HepG2 (cell line): ENCODE measurements at regions not wholly inside any gene's neighbourhood (a gene's known extent, or its start where the extent isn't known, plus 50 kb on each side); places are given as distances from the start of the nearest gene placed in this dataset.

Source experiments
- ATAC-seq: fragments of 200-7000 bp; cut with Tn5 transposase; 3 replicates; pipeline ENCODE4 v1.9.1; 2020; ENCODE audit warnings: mild to moderate bottlenecking, moderate library complexity
- BruUV-seq: library from RNA; stranded (reverse); fragments of 400-500 nt; replicated peaks from 2 replicates; lab custom pipeline; 2021; lab: Mats Ljungman, UMichigan
- CTCF ChIA-PET: fragments of 300-600 bp; formaldehyde crosslinking; extraction: SDS; loops from one replicate; lab custom pipeline; 2021; ENCODE audit warnings: low total read pairs, inconsistent platforms, low intra/inter-chr PET ratio; lab: Yijun Ruan, JAX
- POLR2A ChIA-PET: fragments of 350-600 bp; sonication (Branson Sonifier 250); formaldehyde crosslinking; loops from one replicate; lab custom pipeline; 2020; ENCODE audit warnings: antibody characterized with exemption, inconsistent platforms; lab: Yijun Ruan, JAX
- DNase-seq: peaks from one replicate; pipeline ENCODE4 v3.0.0-alpha.2; 2015; ENCODE audit warnings: low spot score
- FAIRE-seq: peaks from 3 replicates; lab custom pipeline; 2011; peaks lifted over from hg19 to GRCh38; lab: Jason Lieb, UNC
- H2AFZ ChIP-seq: one replicate; pipeline ENCODE4 v1.6.1; 2011; ENCODE audit warnings: low read length, inconsistent platforms
- H3K27ac ChIP-seq: fragments of 300-600 bp; 3 replicates; pipeline ENCODE4 v1.8.0; 2011; ENCODE audit warnings: mixed run types, mild to moderate bottlenecking, mixed read lengths, low read length, inconsistent platforms; ENCODE audit not compliant: insufficient read depth; ENCODE audit errors: extremely low read length
- H3K27me3 ChIP-seq, 2 experiments: fragments of 200-600 bp in 1 of 2; 2 replicates in 1 of 2; 3 replicates in 1 of 2; pipeline versions ENCODE4 v1.6.0 to v1.8.0; 2011; ENCODE audit warnings: low read length in 2 of 2, mild to moderate bottlenecking in 2 of 2, moderate library complexity in 2 of 2, inconsistent platforms in 1 of 2; ENCODE audit not compliant: insufficient read depth in 2 of 2, control insufficient read depth in 1 of 2
- H3K36me3 ChIP-seq, 2 experiments: fragments of 200-600 bp in 1 of 2; replicated peaks in 1 of 2; 2 replicates in 1 of 2; 3 replicates in 1 of 2; pipeline versions ENCODE4 v1.5.1 to v1.8.0; 2011; ENCODE audit warnings: low read length in 2 of 2, inconsistent platforms in 1 of 2; ENCODE audit not compliant: insufficient read depth in 2 of 2, control insufficient read depth in 1 of 2
- H3K4me1 ChIP-seq: 2 replicates; pipeline ENCODE4 v1.5.1; 2012; ENCODE audit warnings: low read length, inconsistent platforms; ENCODE audit not compliant: insufficient read depth
- H3K4me2 ChIP-seq: 2 replicates; pipeline ENCODE4 v1.6.0; 2011; ENCODE audit warnings: low read depth, low read length, inconsistent platforms
- H3K4me3 ChIP-seq, 3 experiments: fragments of 200-600 bp in 1 of 3; sonication (generic), shearing (Covaris generic) in 1 of 3; replicated peaks in 1 of 3; 2 replicates each; pipeline ENCODE4 v1.5.1; 2011 to 2016; ENCODE audit warnings: low read length in 3 of 3, inconsistent platforms in 2 of 3, low read depth in 2 of 3, mild to moderate bottlenecking in 2 of 3, control low read depth in 1 of 3, mixed read lengths in 1 of 3; ENCODE audit not compliant: insufficient read depth in 1 of 3
- H3K79me2 ChIP-seq: one replicate; pipeline ENCODE4 v1.6.1; 2011; ENCODE audit warnings: low read length, inconsistent platforms; ENCODE audit not compliant: insufficient read depth
- H3K9ac ChIP-seq: 2 replicates; pipeline ENCODE4 v1.6.0; 2011; ENCODE audit warnings: mild to moderate bottlenecking, low read depth, low read length, inconsistent platforms; ENCODE audit not compliant: insufficient read depth
- H3K9me3 ChIP-seq: 2 replicates; pipeline ENCODE4 v1.5.1; 2012; ENCODE audit warnings: mild to moderate bottlenecking, low read length
- H4K20me1 ChIP-seq: 2 replicates; pipeline ENCODE4 v1.6.0; 2011; ENCODE audit warnings: inconsistent platforms, mild to moderate bottlenecking, low read length, moderate library complexity; ENCODE audit not compliant: insufficient read depth
- AHDC1 ChIP-seq: sonication (generic); formaldehyde crosslinking; IDR thresholded peaks from 2 replicates; pipeline ENCODE4 v1.5.1; 2020; ENCODE audit warnings: mild to moderate bottlenecking, missing genetic modification reagents, borderline replicate concordance
- DRAP1 ChIP-seq: IDR thresholded peaks from 2 replicates; pipeline ENCODE4 v1.6.1; 2016; ENCODE audit warnings: missing genetic modification reagents, missing compliant biosample characterization
- FIP1L1 ChIP-seq: fragments of 200-400 bp; formaldehyde crosslinking; IDR thresholded peaks from 2 replicates; pipeline ENCODE4 v1.6.1; 2018; ENCODE audit warnings: low read depth, mild to moderate bottlenecking, low read length, moderate library complexity, borderline replicate concordance; ENCODE audit not compliant: insufficient read depth
- IRF9 ChIP-seq: sonication (generic); formaldehyde crosslinking; IDR thresholded peaks from 2 replicates; pipeline ENCODE4 v1.8.0; 2022; ENCODE audit warnings: missing genetic modification reagents, mild to moderate bottlenecking, borderline replicate concordance
- JDP2 ChIP-seq: sonication (generic); formaldehyde crosslinking; IDR thresholded peaks from 2 replicates; pipeline ENCODE4 v1.8.1; 2022; ENCODE audit warnings: missing genetic modification reagents, borderline replicate concordance
- KLF12 ChIP-seq: sonication (generic); formaldehyde crosslinking; IDR thresholded peaks from 2 replicates; pipeline ENCODE4 v1.4.0; 2020; ENCODE audit warnings: missing genetic modification reagents, borderline replicate concordance
- KLF9 ChIP-seq: IDR thresholded peaks from 2 replicates; pipeline ENCODE4 v1.6.1; 2016; ENCODE audit warnings: low read depth
- LCORL ChIP-seq, 2 experiments: fragments of 450-650 bp in 1 of 2; sonication (generic) in 1 of 2; formaldehyde crosslinking in 1 of 2; IDR thresholded peaks; 2 replicates each; pipeline versions ENCODE4 v1.5.0 to v1.6.1; 2017 to 2020; ENCODE audit warnings: antibody characterized with exemption in 1 of 2, missing genetic modification reagents in 1 of 2
- NCOA2 ChIP-seq: sonication (generic); formaldehyde crosslinking; IDR thresholded peaks from 2 replicates; pipeline ENCODE4 v1.8.0; 2022; ENCODE audit warnings: inconsistent platforms
- SALL1 ChIP-seq: sonication (generic); formaldehyde crosslinking; IDR thresholded peaks from 2 replicates; pipeline ENCODE4 v1.8.0; 2022; ENCODE audit warnings: mild to moderate bottlenecking, missing genetic modification reagents
- YEATS4 ChIP-seq: sonication (generic); formaldehyde crosslinking; IDR thresholded peaks from 2 replicates; pipeline ENCODE4 v1.4.0; 2020; ENCODE audit warnings: missing genetic modification reagents, borderline replicate concordance
- ZBTB1 ChIP-seq: sonication (generic); formaldehyde crosslinking; IDR thresholded peaks from 2 replicates; pipeline ENCODE4 v1.4.0; 2020; ENCODE audit warnings: missing genetic modification reagents, borderline replicate concordance
- ZEB1 ChIP-seq: IDR thresholded peaks from 2 replicates; pipeline ENCODE4 v1.6.1; 2012; ENCODE audit warnings: mild to moderate bottlenecking, low read depth, inconsistent platforms; ENCODE audit not compliant: insufficient replicate concordance
- ZNF710 ChIP-seq: sonication (generic); formaldehyde crosslinking; IDR thresholded peaks from 2 replicates; pipeline ENCODE4 v1.5.0; 2020; ENCODE audit warnings: mild to moderate bottlenecking, missing genetic modification reagents, borderline replicate concordance
- in situ Hi-C: cut with HindIII; loops from 2 replicates; pipeline ENCODE4 v1.10.0; 2017; ENCODE audit warnings: low pct_unique_long_range_greater_than_20kb; ENCODE audit not compliant: extremely low pct_ligation_motif_present
- intact Hi-C: fragments of 100-400 bp; cut with micrococcal nuclease; formaldehyde crosslinking; loops from one replicate; pipeline ENCODE4 v1.10.0; 2022; ENCODE audit not compliant: unreplicated experiment

GRCh38 chr16:35182043-35182677 lies 1722.7 kb downstream of the TP53TG3F start:
- Histone ChIP-seq H2AFZ (no peak overlapping the region), H3K9ac (no peak overlapping the region), H3K27me3 (no peaks in the 10 kb centered on the region), H3K79me2 (no peaks in the 10 kb centered on the region), H3K4me1 (no peaks in the 10 kb centered on the region), H3K4me3 (no peak overlapping the region), H3K4me2 (no peak overlapping the region), H3K9me3 (peaks cover 79% of the 10 kb centered on the region), H3K27ac (no peak overlapping the region), H4K20me1 (no peaks in the 10 kb centered on the region), H3K36me3 (no peaks in the 10 kb centered on the region)
- CTCF ChIA-PET, result no interaction called here
- no peak for DNase-seq
- no peak for FAIRE-seq
- BruUV-seq, result no TSS peak
- in situ Hi-C loops, result no loop called here
- POLR2A ChIA-PET, result no interaction called here
- intact Hi-C loops, result no loop called here
- no peak for ATAC-seq
- TF ChIP-seq ZNF710 (CRISPR knock-in tag) (no peak), ZBTB1 (CRISPR knock-in tag) (no peak), SALL1 (CRISPR knock-in tag) (no peak), YEATS4 (CRISPR knock-in tag) (no peak), IRF9 (no peak), LCORL (IDR thresholded peaks at IDR 0.05) (no peak), LCORL (CRISPR knock-in tag; IDR thresholded peaks at IDR 0.05) (no peak), ZEB1 (no peak), DRAP1 (CRISPR knock-in tag) (no peak), FIP1L1 (no peak), KLF12 (CRISPR knock-in tag) (no peak), AHDC1 (CRISPR knock-in tag) (no peak), KLF9 (CRISPR knock-in tag) (no peak), NCOA2 (no peak), JDP2 (CRISPR knock-in tag) (no peak)
